Spleen (tissue), 11 donors: ENCODE measurements at regions not wholly inside any gene's neighbourhood (a gene's known extent, or its start where the extent isn't known, plus 50 kb on each side); places are given as distances from the start of the nearest gene placed in this dataset.

Source experiments
- DNase-seq: peaks from one replicate; pipeline ENCODE4 v3.0.0-alpha.2; 2020
- H3K27ac ChIP-seq, 8 donors: fragments of 200-600 bp; sonication (generic) in 7 of 8; 1 replicate in 4 of 8; 2 replicates in 4 of 8; pipeline versions ENCODE4 v1.5.0 to v1.8.0; 2016 to 2021; ENCODE audit warnings: inconsistent platforms in 4 of 8, mild to moderate bottlenecking in 4 of 8, moderate library complexity in 1 of 8
- H3K27me3 ChIP-seq, 7 donors: fragments of 200-600 bp; sonication (generic) in 6 of 7; replicated peaks in 1 of 7; 1 replicate in 4 of 7; 2 replicates in 3 of 7; pipeline versions ENCODE4 v1.5.0 to v1.8.0; 2016 to 2021; ENCODE audit warnings: inconsistent platforms in 3 of 7, mild to moderate bottlenecking in 1 of 7
- H3K36me3 ChIP-seq, 6 donors: fragments of 200-600 bp; sonication (generic) in 5 of 6; 1 replicate in 4 of 6; 2 replicates in 2 of 6; pipeline versions ENCODE4 v1.5.0 to v1.8.0; 2016 to 2021; ENCODE audit warnings: inconsistent platforms in 2 of 6
- H3K4me1 ChIP-seq, 6 donors: fragments of 200-600 bp; sonication (generic) in 5 of 6; 1 replicate in 3 of 6; 2 replicates in 3 of 6; pipeline versions ENCODE4 v1.5.0 to v1.8.0; 2016 to 2021; ENCODE audit warnings: inconsistent platforms in 3 of 6
- H3K4me3 ChIP-seq, 8 donors: fragments of 200-600 bp; sonication (generic) in 7 of 8; 1 replicate in 4 of 8; 2 replicates in 4 of 8; pipeline versions ENCODE4 v1.5.0 to v1.8.0; 2016 to 2021; ENCODE audit warnings: inconsistent platforms in 4 of 8, mild to moderate bottlenecking in 4 of 8, moderate library complexity in 2 of 8
- H3K9me3 ChIP-seq, 8 donors: fragments of 200-600 bp; sonication (generic) in 7 of 8; 1 replicate in 4 of 8; 2 replicates in 4 of 8; pipeline versions ENCODE4 v1.5.0 to v1.8.0; 2016 to 2021; ENCODE audit warnings: inconsistent platforms in 4 of 8
- CTCF ChIP-seq, 11 experiments: fragments of 200-600 bp in 7 of 11; fragments of 450-650 bp in 4 of 11; sonication (generic) in 4 of 11; IDR thresholded peaks in 8 of 11; conservative IDR thresholded peaks in 3 of 11; 1 replicate in 7 of 11; 2 replicates in 4 of 11; pipeline versions ENCODE4 v1.4.0 to v1.8.0; 2016 to 2021; ENCODE audit warnings: antibody characterized with exemption in 11 of 11, inconsistent platforms in 4 of 11, mild to moderate bottlenecking in 1 of 11
- POLR2A ChIP-seq, 3 donors: fragments of 450-650 bp; IDR thresholded peaks; one replicate each; pipeline ENCODE4 v1.5.1; 2017; ENCODE audit warnings: antibody characterized with exemption in 3 of 3, mild to moderate bottlenecking in 1 of 3
- POLR2AphosphoS5 ChIP-seq, 3 donors: sonication (generic); formaldehyde crosslinking; IDR thresholded peaks; one replicate each; pipeline ENCODE4 v1.5.1; 2017; ENCODE audit warnings: antibody characterized with exemption in 3 of 3
- WGBS, 5 donors: extraction: QIAGEN DNeasy Blood & Tissue Kit in 3 of 5; methylation state at CpG; one replicate each; pipeline versions ENCODE4 v1.1.5 to v1.1.7; 2013 to 2018; 5-methylcytosine and 5-hydroxymethylcytosine counted together
- intact Hi-C: fragments of 100-400 bp; cut with DNase I; formaldehyde crosslinking; loops from one replicate; pipeline ENCODE4 v1.15.0; 2023; ENCODE audit warnings: low total_unique reads
- donor health status: healthy with polysubstance abuse.
- donor health status: DM: no; HTN: no; CAD: no; lungs with moderate emphysema.
- donor health status: DM: no; HTN: no; CAD: no.
- donor health status: Bipolar disorder and iron deficiency.
- donor health status: healthy.
- donor health status: DM: no; HTN: no; CAD: no.
- donor health status: DM: yes; HTN: yes; CAD: no.

- Histone ChIP-seq H3K27ac (peak overlapping the region in 5 of 8 donors; percentile 2 to 80 (median 60)), H3K27me3 (peaks cover 0 to 18% (median 0%) of the 10 kb centered on the region in 7 donors), H3K36me3 (no peaks in the 10 kb centered on the region), H3K9me3 (no peaks in the 10 kb centered on the region), H3K4me3 (no peak overlapping the region), H3K4me1 (peaks cover 0 to 26% (median 5%) of the 10 kb centered on the region in 6 donors)
- intact Hi-C loops, result loop anchor here (2.0 kb wide), 1 partner anchor 131 kb away; no protein-coding TSS in a partner anchor
- TF ChIP-seq CTCF (IDR thresholded peaks at IDR 0.05 in 8 of 11, conservative IDR thresholded peaks at IDR 0.05 in 3 of 11), result peak; percentile 85 to 96 (median 93)
- peak in 1 of 3 donors; percentile 56 for TF ChIP-seq POLR2AphosphoS5 (IDR thresholded peaks at IDR 0.05)
- TF ChIP-seq POLR2A (IDR thresholded peaks at IDR 0.05), result no peak
- WGBS, 5 donors, result 41 to 43% (median 43%) methylated on average over 12 of the region's 12 CpGs
- peak; percentile 83 for DNase-seq
Observed at GRCh38 chr10:28381903-28382347, 79.1 kb upstream of the MPP7 start.

GRCh38 chr10:28382525-28383269, 79.8 kb upstream of the MPP7 start:
- Histone ChIP-seq H3K9me3 (no peaks in the 10 kb centered on the region), H3K36me3 (no peaks in the 10 kb centered on the region), H3K27me3 (peaks cover 0 to 26% (median 0%) of the 10 kb centered on the region in 7 donors), H3K27ac (no peak overlapping the region), H3K4me3 (no peak overlapping the region), H3K4me1 (peaks cover 0 to 26% (median 5%) of the 10 kb centered on the region in 6 donors)
- DNase-seq, result no peak
- WGBS, 5 donors, result 84 to 92% (median 88%) methylated on average over 13 of the region's 13 CpGs
- TF ChIP-seq CTCF (IDR thresholded peaks at IDR 0.05 in 8 of 11, conservative IDR thresholded peaks at IDR 0.05 in 3 of 11) (no peak), POLR2A (IDR thresholded peaks at IDR 0.05) (no peak), POLR2AphosphoS5 (IDR thresholded peaks at IDR 0.05) (no peak)
- intact Hi-C loops, result no loop called here

- no peaks in the 10 kb centered on the region for H3K36me3 ChIP-seq
- H3K9me3 ChIP-seq, result no peaks in the 10 kb centered on the region
- H3K4me1 ChIP-seq, result peaks cover 0 to 26% (median 5%) of the 10 kb centered on the region in 6 donors
- intact Hi-C loops, result no loop called here
- no peak for TF ChIP-seq CTCF (IDR thresholded peaks at IDR 0.05 in 8 of 11, conservative IDR thresholded peaks at IDR 0.05 in 3 of 11)
- no peak for TF ChIP-seq POLR2AphosphoS5 (IDR thresholded peaks at IDR 0.05)
- no peak for TF ChIP-seq POLR2A (IDR thresholded peaks at IDR 0.05)
- no peak overlapping the region for H3K27ac ChIP-seq
- no peak for DNase-seq
- 84 to 98% (median 95%) methylated on average over 2 of the region's 2 CpGs for WGBS, 5 donors
- H3K4me3 ChIP-seq, result no peak overlapping the region
- peaks cover 0 to 37% (median 0%) of the 10 kb centered on the region in 7 donors for H3K27me3 ChIP-seq
Observed at GRCh38 chr10:28384557-28384956, 81.7 kb upstream of the MPP7 start.

GRCh38 chr10:28385748-28386502, 83.1 kb upstream of the MPP7 start:
- H3K36me3 ChIP-seq, result no peaks in the 10 kb centered on the region
- no peaks in the 10 kb centered on the region for H3K9me3 ChIP-seq
- H3K4me3 ChIP-seq, result no peak overlapping the region
- no peak overlapping the region for H3K27ac ChIP-seq
- no peak for TF ChIP-seq POLR2A (IDR thresholded peaks at IDR 0.05)
- no peak for TF ChIP-seq CTCF (IDR thresholded peaks at IDR 0.05 in 8 of 11, conservative IDR thresholded peaks at IDR 0.05 in 3 of 11)
- TF ChIP-seq POLR2AphosphoS5 (IDR thresholded peaks at IDR 0.05), result no peak
- H3K4me1 ChIP-seq, result peaks cover 0 to 15% (median 5%) of the 10 kb centered on the region in 6 donors
- WGBS, 5 donors, result 61 to 76% (median 66%) methylated on average over 6 of the region's 6 CpGs
- intact Hi-C loops, result no loop called here
- H3K27me3 ChIP-seq, result peaks cover 0 to 42% (median 0%) of the 10 kb centered on the region in 7 donors
- no peak for DNase-seq
